GM12873 (cell line): ENCODE measurements at regions not wholly inside any gene's neighbourhood (a gene's known extent, or its start where the extent isn't known, plus 50 kb on each side); places are given as distances from the start of the nearest gene placed in this dataset.

Experiments used
- TF ChIP-seq, protein P1 (sequence below): IDR thresholded peaks from 2 replicates; pipeline ENCODE4 v1.5.1; 2012; ENCODE audit warnings: low read depth, mild to moderate bottlenecking, moderate library complexity, low read length, control low read depth; ENCODE audit not compliant: insufficient read depth; ENCODE audit errors: missing control alignments

GRCh38 chr21:28769683-28770082 lies 223.0 kb downstream of the LTN1 start:
- TF ChIP-seq, protein P1, sequence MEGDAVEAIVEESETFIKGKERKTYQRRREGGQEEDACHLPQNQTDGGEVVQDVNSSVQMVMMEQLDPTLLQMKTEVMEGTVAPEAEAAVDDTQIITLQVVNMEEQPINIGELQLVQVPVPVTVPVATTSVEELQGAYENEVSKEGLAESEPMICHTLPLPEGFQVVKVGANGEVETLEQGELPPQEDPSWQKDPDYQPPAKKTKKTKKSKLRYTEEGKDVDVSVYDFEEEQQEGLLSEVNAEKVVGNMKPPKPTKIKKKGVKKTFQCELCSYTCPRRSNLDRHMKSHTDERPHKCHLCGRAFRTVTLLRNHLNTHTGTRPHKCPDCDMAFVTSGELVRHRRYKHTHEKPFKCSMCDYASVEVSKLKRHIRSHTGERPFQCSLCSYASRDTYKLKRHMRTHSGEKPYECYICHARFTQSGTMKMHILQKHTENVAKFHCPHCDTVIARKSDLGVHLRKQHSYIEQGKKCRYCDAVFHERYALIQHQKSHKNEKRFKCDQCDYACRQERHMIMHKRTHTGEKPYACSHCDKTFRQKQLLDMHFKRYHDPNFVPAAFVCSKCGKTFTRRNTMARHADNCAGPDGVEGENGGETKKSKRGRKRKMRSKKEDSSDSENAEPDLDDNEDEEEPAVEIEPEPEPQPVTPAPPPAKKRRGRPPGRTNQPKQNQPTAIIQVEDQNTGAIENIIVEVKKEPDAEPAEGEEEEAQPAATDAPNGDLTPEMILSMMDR: no peak

GRCh38 chr21:28768753-28769152 lies 223.9 kb downstream of the LTN1 start:
- TF ChIP-seq, protein P1: no peak

DNA sequence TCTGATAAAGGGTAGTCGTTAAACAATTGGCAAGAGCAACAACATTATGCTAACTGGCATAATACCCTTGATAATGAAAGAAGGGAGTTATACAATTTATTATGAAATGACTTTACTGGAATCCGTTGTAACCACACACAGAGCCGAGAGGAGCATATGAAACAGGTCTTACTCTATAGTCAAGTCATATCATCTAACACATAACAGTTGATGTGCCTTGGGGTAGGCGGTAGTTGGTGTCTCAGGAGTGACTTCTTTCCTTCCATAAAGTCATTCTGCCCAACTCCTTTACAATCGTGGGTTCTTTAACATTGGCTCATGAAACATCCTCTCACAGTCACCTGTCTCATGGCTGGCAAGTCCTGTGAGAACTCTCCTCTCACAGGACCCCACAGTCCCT lies 225.2 kb downstream of the LTN1 start:
- TF ChIP-seq, protein P1: no peak

- TF ChIP-seq, protein P1: no peak
Observed at GRCh38 chr21:28763809-28764418, 228.8 kb downstream of the LTN1 start.

GRCh38 chr21:28762357-28762735 lies 230.3 kb downstream of the LTN1 start:
- TF ChIP-seq, protein P1: no peak

- TF ChIP-seq, protein P1: no peak
Observed at GRCh38 chr21:28761674-28762356, 230.9 kb downstream of the LTN1 start.

DNA sequence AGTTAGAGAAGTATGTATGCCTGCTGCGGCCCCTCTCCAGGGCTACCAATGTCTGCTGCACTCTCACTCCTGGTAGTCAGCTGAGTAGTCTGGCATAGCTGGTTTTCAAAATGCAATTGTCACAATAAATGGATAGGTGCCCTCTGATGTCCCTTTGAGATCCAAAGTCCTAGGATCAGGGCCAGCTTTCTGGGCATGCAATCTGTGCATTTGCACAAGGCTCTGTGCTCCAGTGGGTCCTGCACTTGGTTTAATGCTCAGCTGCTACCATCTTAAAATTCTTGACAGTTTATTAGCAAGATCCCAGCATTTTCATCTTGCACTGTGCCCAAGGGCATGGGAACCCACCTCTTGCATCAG lies 233.8 kb downstream of the LTN1 start:
- TF ChIP-seq, protein P1: no peak
